Activated naive CD4-positive, alpha-beta T cell treated with anti-CD3 and anti-CD28 coated beads, Interleukin-2, amount 50 U/mL, for 72 hours (primary cell): ENCODE measurements at regions not wholly inside any gene's neighbourhood (a gene's known extent, or its start where the extent isn't known, plus 50 kb on each side); places are given as distances from the start of the nearest gene placed in this dataset.

Experiments used
- ATAC-seq, 2 donors: fragments of 150-1000 bp; cut with Tn5 transposase; 2 replicates each; pipeline ENCODE4 v1.10.0; 2021; ENCODE audit warnings: mild to moderate bottlenecking in 2 of 2, moderate library complexity in 2 of 2
- DNase-seq, 2 donors: peaks; one replicate each; pipeline ENCODE4 v3.0.0; 2021 to 2022; ENCODE audit warnings: low spot score in 2 of 2
- H3K27ac Mint-ChIP-seq, 2 donors: one replicate each; pipeline ENCODE4 v1.8.0; 2022; ENCODE audit warnings: mild to moderate bottlenecking in 2 of 2, mixed read lengths in 2 of 2
- H3K36me3 Mint-ChIP-seq, 2 donors: one replicate each; pipeline ENCODE4 v1.8.0; 2022; ENCODE audit warnings: mixed read lengths in 2 of 2
- H3K9me3 Mint-ChIP-seq, 2 donors: one replicate each; pipeline ENCODE4 v1.8.0; 2022; ENCODE audit warnings: mixed read lengths in 2 of 2

- Mint-ChIP-seq H3K27ac (no peak overlapping the region), H3K36me3 (no peaks in the 10 kb centered on the region), H3K9me3 (peaks cover 0 to 5% of the 10 kb centered on the region in 2 donors)
- DNase-seq, result no peak
- no peak for ATAC-seq
Measured at GRCh38 chr6:97866616-97867015, 583.6 kb upstream of the MMS22L start.

DNA sequence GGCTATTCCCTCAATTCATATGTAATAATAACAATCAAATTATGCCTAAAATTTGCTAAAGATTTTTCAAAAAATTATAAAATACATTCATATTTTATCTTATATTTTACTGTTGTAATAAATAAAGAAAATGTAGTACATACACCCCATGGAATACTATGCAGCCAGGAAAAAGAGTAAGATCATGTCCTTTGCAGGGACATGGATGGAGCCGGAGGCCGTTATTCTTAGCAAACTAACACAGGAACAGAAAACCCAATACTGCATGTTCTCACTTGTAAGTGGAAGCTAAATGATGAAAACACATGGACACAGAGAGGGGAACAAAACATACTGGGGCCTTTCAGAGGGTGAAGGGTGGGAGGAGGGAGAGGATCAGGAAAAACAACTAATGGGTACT lies 584.2 kb upstream of the MMS22L start:
- Mint-ChIP-seq H3K9me3 (peaks cover 0 to 5% of the 10 kb centered on the region in 2 donors), H3K36me3 (no peaks in the 10 kb centered on the region), H3K27ac (no peak overlapping the region)
- no peak for DNase-seq
- ATAC-seq, result no peak

DNA sequence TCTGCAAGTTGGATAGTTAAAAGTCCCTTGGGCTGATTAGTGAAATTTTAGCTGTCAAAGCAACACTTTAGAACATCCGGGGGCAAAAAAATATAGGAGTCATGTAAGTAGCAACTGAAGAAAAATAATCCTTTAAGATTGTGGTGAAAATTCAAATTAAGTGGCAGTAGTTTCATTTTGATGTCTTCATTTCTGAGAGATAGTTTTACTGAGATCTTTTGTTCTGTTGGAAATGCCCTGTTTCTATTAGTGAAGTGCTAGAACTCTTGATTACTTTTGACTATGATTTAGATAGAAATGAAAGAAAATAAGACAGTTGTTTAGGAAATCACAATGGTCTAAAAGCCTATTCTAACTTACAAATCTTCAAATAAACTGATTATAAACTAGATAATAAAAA lies 587.3 kb upstream of the MMS22L start:
- DNase-seq, result no peak
- Mint-ChIP-seq H3K36me3 (no peaks in the 10 kb centered on the region), H3K27ac (no peak overlapping the region), H3K9me3 (peaks cover 0 to 5% of the 10 kb centered on the region in 2 donors)
- ATAC-seq, result no peak

DNA sequence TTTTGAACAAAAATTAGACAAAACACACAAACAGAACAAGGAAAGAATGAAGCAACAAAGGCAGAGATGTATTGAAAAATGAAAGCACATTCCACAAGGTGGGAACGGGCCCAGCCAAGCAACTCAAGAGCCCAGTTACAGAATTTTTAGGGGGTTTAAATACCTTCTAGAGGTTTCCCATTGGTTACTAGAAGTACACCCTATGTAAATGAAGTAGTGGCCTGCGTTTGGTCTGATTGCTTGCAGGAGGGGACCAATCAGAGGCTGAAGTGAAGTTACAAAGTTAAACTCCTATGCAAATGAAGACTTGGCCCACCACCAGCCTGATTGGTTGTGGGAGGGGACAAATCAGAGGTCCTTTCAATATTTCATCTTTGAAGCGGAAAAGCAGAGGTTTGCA lies 593.7 kb upstream of the MMS22L start:
- DNase-seq (no peak), ATAC-seq (no peak)
- no peak overlapping the region for H3K27ac Mint-ChIP-seq
- H3K36me3 Mint-ChIP-seq, result no peaks in the 10 kb centered on the region
- H3K9me3 Mint-ChIP-seq, result peaks cover 0 to 3% of the 10 kb centered on the region in 2 donors

- peaks cover 0 to 4% of the 10 kb centered on the region in 2 donors for H3K9me3 Mint-ChIP-seq
- DNase-seq, result no peak
Measured at GRCh38 chr6:97882755-97883154, 599.7 kb upstream of the MMS22L start.

DNA sequence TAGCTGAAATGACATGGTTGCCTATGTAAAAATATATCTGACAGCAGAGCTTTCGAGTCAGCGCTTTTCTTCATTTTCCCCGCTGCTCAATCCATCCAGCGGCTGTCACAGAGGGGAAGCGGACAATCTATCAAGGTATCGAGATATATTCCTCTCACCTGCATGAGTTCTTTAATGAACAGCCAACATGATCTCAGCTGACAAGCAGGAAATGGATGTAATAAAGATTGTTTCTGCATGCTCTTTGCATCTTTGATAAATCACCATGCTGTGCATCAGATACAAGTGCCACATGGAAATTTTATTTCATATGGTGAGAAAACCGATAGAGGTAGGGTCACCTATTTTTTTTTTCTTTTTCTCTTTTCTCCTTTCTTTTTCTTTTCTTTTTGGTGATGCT lies 602.3 kb upstream of the MMS22L start:
- DNase-seq, result no peak
- H3K27ac Mint-ChIP-seq, result no peak overlapping the region
- H3K9me3 Mint-ChIP-seq, result peaks cover 0 to 4% of the 10 kb centered on the region in 2 donors
- H3K36me3 Mint-ChIP-seq, result no peaks in the 10 kb centered on the region
- ATAC-seq, result no peak

More at GRCh38 chr6:97882755-97883154, 599.7 kb upstream of the MMS22L start:
- no peak overlapping the region for H3K27ac Mint-ChIP-seq
- H3K36me3 Mint-ChIP-seq, result no peaks in the 10 kb centered on the region
- ATAC-seq, result no peak

GRCh38 chr6:97885828-97886227 lies 602.8 kb upstream of the MMS22L start:
- Mint-ChIP-seq H3K9me3 (peaks cover 0 to 4% of the 10 kb centered on the region in 2 donors), H3K27ac (no peak overlapping the region), H3K36me3 (no peaks in the 10 kb centered on the region)
- no peak for DNase-seq
- no peak for ATAC-seq

DNA sequence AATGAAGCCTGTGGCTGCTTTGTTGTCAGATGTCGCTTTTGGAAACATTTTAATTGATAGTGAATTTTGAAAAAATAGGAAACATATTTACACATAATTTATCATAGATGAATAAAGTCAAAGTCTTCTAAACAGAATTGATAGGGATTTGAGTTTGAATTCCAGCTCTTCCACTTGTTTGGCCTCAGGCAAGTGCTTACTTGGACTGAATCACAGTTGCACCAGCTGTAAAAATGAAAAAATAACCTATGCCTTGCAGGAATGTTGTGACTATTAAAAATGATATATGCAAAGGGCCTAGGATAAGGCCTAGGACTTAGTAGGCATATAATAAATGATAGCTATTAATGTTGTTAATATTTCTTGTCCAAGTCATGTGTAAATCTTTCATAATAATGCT lies 618.5 kb upstream of the MMS22L start:
- Mint-ChIP-seq H3K36me3 (peaks cover 0 to 4% of the 10 kb centered on the region in 2 donors), H3K9me3 (no peaks in the 10 kb centered on the region), H3K27ac (no peak overlapping the region)
- no peak for DNase-seq
- no peak for ATAC-seq

DNA sequence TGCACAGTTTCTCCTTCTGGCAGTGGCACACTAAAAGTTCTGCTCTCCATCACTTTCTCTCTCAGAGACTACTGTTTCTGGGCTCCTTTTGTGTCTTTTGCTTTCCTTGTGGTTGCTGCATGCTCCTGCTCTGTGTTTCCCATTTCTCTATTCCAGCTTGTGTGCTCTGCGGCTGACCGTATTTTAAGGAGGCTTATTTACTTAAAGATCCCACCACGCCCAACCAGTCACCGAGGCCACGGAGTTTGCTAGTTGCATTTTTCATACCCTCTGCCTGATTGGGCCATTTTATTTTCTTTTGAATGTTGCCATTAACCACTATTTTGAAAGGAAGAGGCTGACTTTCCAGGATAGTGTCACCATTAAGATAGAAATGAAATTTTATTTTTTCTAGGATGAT lies 626.4 kb upstream of the MMS22L start:
- H3K27ac Mint-ChIP-seq, result no peak overlapping the region
- peaks cover 0 to 7% of the 10 kb centered on the region in 2 donors for H3K9me3 Mint-ChIP-seq
- DNase-seq, result no peak
- peaks cover 0 to 6% of the 10 kb centered on the region in 2 donors for H3K36me3 Mint-ChIP-seq
- no peak for ATAC-seq

DNA sequence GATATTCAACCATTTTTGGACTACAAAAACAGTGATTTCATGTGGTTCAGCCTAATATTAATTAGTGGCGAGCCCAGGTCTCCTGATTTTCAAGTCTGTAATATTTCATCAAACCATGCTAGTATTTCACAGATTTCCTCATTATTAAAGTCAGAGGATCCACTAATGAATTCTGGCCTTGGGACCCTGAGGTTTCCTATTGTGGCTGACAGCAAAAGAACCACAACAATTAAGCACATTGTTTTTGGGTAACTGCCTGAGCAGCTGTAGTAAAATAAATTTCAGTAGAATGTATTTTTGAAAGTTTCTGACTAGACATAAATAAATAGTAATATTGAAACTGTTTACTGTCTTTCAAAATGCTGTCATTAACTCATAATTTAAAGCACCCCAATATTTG lies 630.7 kb upstream of the MMS22L start:
- H3K27ac Mint-ChIP-seq, result no peak overlapping the region
- ATAC-seq (no peak), DNase-seq (no peak)
- H3K36me3 Mint-ChIP-seq, result no peaks in the 10 kb centered on the region
- peaks cover 0 to 10% of the 10 kb centered on the region in 2 donors for H3K9me3 Mint-ChIP-seq

DNA sequence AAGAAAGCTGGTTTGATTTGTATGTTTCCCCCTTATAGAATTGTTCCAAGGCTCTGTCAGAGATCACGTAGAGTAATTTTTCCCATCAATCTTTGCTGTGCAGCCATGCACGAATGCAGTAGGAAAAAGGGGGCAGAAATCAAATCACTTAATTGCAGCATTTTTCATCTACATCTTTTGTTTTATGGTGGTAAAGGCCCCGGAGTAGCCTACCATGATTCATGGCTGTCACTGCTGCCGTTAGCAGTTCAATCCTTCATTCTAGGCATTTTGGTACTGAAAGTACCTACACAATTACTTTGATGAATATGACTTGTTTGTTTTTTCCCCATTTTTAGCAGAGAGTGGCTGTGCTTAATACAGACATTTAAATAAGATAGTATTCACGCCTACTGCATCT lies 631.9 kb upstream of the MMS22L start:
- no peaks in the 10 kb centered on the region for H3K36me3 Mint-ChIP-seq
- ATAC-seq (no peak), DNase-seq (no peak)
- H3K9me3 Mint-ChIP-seq, result peaks cover 0 to 10% of the 10 kb centered on the region in 2 donors
- no peak overlapping the region for H3K27ac Mint-ChIP-seq

- Mint-ChIP-seq H3K36me3 (no peaks in the 10 kb centered on the region), H3K27ac (no peak overlapping the region), H3K9me3 (peaks cover 0 to 7% of the 10 kb centered on the region in 2 donors)
- DNase-seq (no peak), ATAC-seq (no peak)
Measured at GRCh38 chr6:97915537-97915936, 632.5 kb upstream of the MMS22L start.

GRCh38 chr6:97917369-97917768 lies 634.4 kb upstream of the MMS22L start:
- peaks cover 0 to 3% of the 10 kb centered on the region in 2 donors for H3K9me3 Mint-ChIP-seq
- DNase-seq, result no peak

DNA sequence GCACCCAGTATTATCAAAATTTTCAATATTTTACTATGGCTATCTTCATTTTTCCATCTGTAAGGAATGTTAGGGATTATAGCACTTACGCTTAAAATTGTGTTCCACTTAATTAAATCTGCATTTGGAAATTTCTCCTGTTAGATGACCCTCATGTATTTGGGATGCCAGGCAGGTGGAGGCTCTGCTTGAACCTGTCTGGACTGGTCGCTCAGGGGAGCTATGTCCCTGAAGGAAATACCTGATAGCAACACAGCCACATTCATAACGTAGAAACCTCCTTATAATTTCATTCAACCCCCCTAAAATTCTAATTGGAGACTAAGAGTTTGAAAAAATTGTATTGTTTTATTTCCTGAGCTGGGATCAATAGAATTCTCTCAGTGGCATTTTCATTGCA lies 636.0 kb upstream of the MMS22L start:
- no peak for ATAC-seq
- DNase-seq, result no peak
- Mint-ChIP-seq H3K27ac (no peak overlapping the region), H3K9me3 (peaks cover 2 to 3% of the 10 kb centered on the region in 2 donors), H3K36me3 (no peaks in the 10 kb centered on the region)

More at GRCh38 chr6:97917369-97917768, 634.4 kb upstream of the MMS22L start:
- no peak overlapping the region for H3K27ac Mint-ChIP-seq
- H3K36me3 Mint-ChIP-seq, result no peaks in the 10 kb centered on the region
- ATAC-seq, result no peak

- no peak for ATAC-seq
- Mint-ChIP-seq H3K27ac (no peak overlapping the region), H3K9me3 (peaks cover 3 to 4% of the 10 kb centered on the region in 2 donors), H3K36me3 (no peaks in the 10 kb centered on the region)
- DNase-seq, result no peak
Measured at GRCh38 chr6:97919631-97920030, 636.6 kb upstream of the MMS22L start.

GRCh38 chr6:97923249-97923648 lies 640.2 kb upstream of the MMS22L start:
- H3K27ac Mint-ChIP-seq, result no peak overlapping the region
- H3K9me3 Mint-ChIP-seq, result peaks cover 0 to 4% of the 10 kb centered on the region in 2 donors
- no peak for DNase-seq

GRCh38 chr6:97925504-97925903 lies 642.5 kb upstream of the MMS22L start:
- no peak for ATAC-seq
- Mint-ChIP-seq H3K36me3 (no peaks in the 10 kb centered on the region), H3K9me3 (peaks cover 4 to 9% of the 10 kb centered on the region in 2 donors), H3K27ac (no peak overlapping the region)
- DNase-seq, result no peak

More at GRCh38 chr6:97923249-97923648, 640.2 kb upstream of the MMS22L start:
- ATAC-seq, result no peak
- no peaks in the 10 kb centered on the region for H3K36me3 Mint-ChIP-seq

DNA sequence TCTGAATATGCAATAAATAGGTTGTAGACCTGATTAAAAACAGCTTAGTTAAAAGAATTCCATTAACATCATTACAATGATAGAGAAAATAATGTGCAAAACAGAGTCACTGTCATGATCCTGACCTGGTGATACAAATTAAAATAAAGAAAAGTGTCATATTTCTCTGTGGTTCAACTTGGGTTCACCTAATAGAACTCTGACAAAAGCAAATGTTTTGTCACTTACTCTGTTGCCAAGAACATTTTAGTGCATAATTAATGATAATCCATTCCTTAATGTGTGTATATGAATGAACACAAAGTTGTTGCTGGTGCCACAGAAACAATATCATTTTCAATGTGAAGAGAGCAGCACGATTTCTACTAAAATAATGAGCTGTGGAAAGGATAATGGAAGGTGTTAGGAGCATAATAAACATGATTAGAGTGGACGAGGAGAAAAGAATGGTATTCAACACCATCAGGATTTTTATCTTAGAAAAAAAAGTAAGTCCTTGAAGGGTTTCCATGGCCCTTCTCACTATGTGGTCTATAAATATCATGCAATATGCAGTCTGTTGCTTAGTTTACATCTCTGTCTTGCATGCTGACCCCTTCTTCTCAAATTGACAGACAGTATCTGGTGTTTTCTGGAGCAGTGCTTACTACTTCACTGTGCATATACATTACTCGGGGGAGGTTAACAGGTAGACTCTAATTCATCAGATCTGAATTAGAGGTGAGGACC lies 656.6 kb upstream of the MMS22L start:
- Mint-ChIP-seq H3K27ac (no peak overlapping the region), H3K36me3 (no peaks in the 10 kb centered on the region), H3K9me3 (no peaks in the 10 kb centered on the region)
- DNase-seq (no peak), ATAC-seq (no peak)
